GM13977 (cell line): ENCODE measurements at regions not wholly inside any gene's neighbourhood (a gene's known extent, or its start where the extent isn't known, plus 50 kb on each side); places are given as distances from the start of the nearest gene placed in this dataset.

Source experiments
- DNase-seq: peaks from one replicate; pipeline ENCODE4 v3.0.0; 2012; ENCODE audit warnings: low spot score
- in situ Hi-C: fragments of 300-500 bp; cut with MboI; formaldehyde crosslinking; loops from one replicate; pipeline ENCODE4 v1.12.0; 2022; ENCODE audit warnings: low sequenced_read_pairs, low pct_unique_long_range_greater_than_20kb, mixed read lengths, inconsistent platforms; ENCODE audit not compliant: unreplicated experiment
- TF ChIP-seq, protein P1 (sequence below): IDR thresholded peaks from 2 replicates; pipeline ENCODE4 v1.5.1; 2012; ENCODE audit warnings: mild to moderate bottlenecking, control low read depth; ENCODE audit not compliant: insufficient read depth; ENCODE audit errors: extremely low read depth, missing control alignments

- TF ChIP-seq, protein P1, sequence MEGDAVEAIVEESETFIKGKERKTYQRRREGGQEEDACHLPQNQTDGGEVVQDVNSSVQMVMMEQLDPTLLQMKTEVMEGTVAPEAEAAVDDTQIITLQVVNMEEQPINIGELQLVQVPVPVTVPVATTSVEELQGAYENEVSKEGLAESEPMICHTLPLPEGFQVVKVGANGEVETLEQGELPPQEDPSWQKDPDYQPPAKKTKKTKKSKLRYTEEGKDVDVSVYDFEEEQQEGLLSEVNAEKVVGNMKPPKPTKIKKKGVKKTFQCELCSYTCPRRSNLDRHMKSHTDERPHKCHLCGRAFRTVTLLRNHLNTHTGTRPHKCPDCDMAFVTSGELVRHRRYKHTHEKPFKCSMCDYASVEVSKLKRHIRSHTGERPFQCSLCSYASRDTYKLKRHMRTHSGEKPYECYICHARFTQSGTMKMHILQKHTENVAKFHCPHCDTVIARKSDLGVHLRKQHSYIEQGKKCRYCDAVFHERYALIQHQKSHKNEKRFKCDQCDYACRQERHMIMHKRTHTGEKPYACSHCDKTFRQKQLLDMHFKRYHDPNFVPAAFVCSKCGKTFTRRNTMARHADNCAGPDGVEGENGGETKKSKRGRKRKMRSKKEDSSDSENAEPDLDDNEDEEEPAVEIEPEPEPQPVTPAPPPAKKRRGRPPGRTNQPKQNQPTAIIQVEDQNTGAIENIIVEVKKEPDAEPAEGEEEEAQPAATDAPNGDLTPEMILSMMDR = no peak
- in situ Hi-C loops = no loop called here
- DNase-seq = no peak
Measured at GRCh38 chr6:74676906-74677305, 528.9 kb downstream of the COL12A1 start.

GRCh38 chr6:74674377-74674776 is 531.5 kb downstream of the COL12A1 start:
- DNase-seq = no peak
- TF ChIP-seq, protein P1 = no peak

GRCh38 chr6:74671558-74672025 is 534.3 kb downstream of the COL12A1 start:
- no peak for DNase-seq
- TF ChIP-seq, protein P1 = no peak
- in situ Hi-C loops = no loop called here

More at GRCh38 chr6:74674377-74674776, 531.5 kb downstream of the COL12A1 start:
- in situ Hi-C loops = no loop called here

- in situ Hi-C loops = no loop called here
- no peak for DNase-seq
- TF ChIP-seq, protein P1 = no peak
Measured at GRCh38 chr6:74658391-74658790, 547.5 kb downstream of the COL12A1 start.

DNA sequence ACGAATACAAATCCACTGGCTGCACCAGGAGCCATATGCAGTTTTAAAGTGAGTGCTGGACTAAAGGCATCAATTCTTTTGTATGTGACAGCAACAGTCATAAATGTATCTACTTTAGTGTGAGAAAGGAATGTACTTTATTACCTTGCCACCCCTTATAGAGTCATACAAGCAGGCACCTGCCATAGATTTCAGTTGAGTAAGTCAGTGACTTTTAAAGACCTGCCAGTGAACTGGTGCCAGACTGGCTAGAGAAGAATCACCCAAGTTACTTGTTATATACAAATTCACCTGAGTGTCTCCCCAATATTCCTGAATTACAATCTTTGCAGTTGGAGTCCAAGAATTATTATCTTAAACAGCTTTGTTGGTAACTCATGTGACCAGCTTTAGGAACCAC is 547.9 kb downstream of the COL12A1 start:
- TF ChIP-seq, protein P1 = no peak
- no peak for DNase-seq
- in situ Hi-C loops = no loop called here

GRCh38 chr6:74657011-74657410 is 548.8 kb downstream of the COL12A1 start:
- no peak for DNase-seq
- in situ Hi-C loops = no loop called here
- TF ChIP-seq, protein P1 = no peak

DNA sequence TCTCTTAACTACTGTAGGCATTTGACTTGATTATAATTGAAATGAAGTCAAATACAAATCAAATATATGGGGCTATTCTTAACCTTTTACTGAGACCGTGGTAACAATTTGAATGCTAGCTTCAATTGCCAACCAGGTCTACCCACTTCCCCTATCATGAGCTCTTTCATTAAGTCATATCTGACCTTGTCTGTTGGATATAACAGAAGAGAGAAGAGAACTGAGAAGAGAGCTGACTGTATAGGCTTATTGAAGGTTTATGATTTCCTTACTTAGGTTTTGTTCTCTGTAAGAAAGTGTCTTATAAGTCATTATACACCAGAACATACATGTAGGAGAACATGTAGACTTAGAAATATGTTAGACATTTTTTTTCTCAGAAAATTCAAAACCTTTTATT is 549.4 kb downstream of the COL12A1 start:
- in situ Hi-C loops = no loop called here
- TF ChIP-seq, protein P1 = no peak
- DNase-seq = no peak
